SK-N-SH (cell line): ENCODE measurements at regions not wholly inside any gene's neighbourhood (a gene's known extent, or its start where the extent isn't known, plus 50 kb on each side); places are given as distances from the start of the nearest gene placed in this dataset.

Experiments
- CTCF ChIA-PET: fragments of 300-600, 350-600 bp; formaldehyde crosslinking; extraction: SDS; loops from one replicate; lab custom pipeline; 2021; lab: Yijun Ruan, JAX
- POLR2A ChIA-PET: fragments of 350-600 bp; sonication (Branson Sonifier 250); formaldehyde crosslinking; extraction: SDS; loops from one replicate; lab custom pipeline; 2020; ENCODE audit warnings: antibody characterized with exemption, inconsistent platforms; lab: Yijun Ruan, JAX
- DNase-seq: peaks from one replicate; pipeline ENCODE4 v3.0.0; 2012
- H2AFZ ChIP-seq: fragments of 200-600 bp; sonication (generic); 2 replicates; pipeline ENCODE4 v1.8.1; 2016; ENCODE audit warnings: antibody characterized with exemption, mild to moderate bottlenecking, low read depth
- H3F3A ChIP-seq: fragments of 200-600 bp; sonication (generic); replicated peaks from 2 replicates; pipeline ENCODE3; 2016; ENCODE audit warnings: antibody characterized with exemption, mild to moderate bottlenecking; ENCODE audit not compliant: insufficient read depth
- H3K27ac ChIP-seq, 2 experiments: fragments of 200-500 bp in 1 of 2; fragments of 200-600 bp in 1 of 2; sonication (Bioruptor generic) in 1 of 2; sonication (generic), shearing (Covaris generic) in 1 of 2; 2 replicates each; pipeline versions ENCODE4 v1.5.1 to v1.6.1; 2014 to 2016; ENCODE audit warnings: low read depth in 2 of 2, inconsistent platforms in 1 of 2, low read length in 1 of 2, mild to moderate bottlenecking in 1 of 2, mixed read lengths in 1 of 2
- H3K27me3 ChIP-seq: fragments of 200-600 bp; sonication (generic), shearing (Covaris generic); 2 replicates; pipeline ENCODE4 v1.6.1; 2016; ENCODE audit warnings: mixed run types; ENCODE audit not compliant: insufficient read depth
- H3K36me3 ChIP-seq, 2 experiments: fragments of 200-500 bp in 1 of 2; fragments of 200-600 bp in 1 of 2; sonication (Bioruptor generic) in 1 of 2; sonication (generic) in 1 of 2; replicated peaks in 1 of 2; 2 replicates each; pipeline versions ENCODE3 to v1.5.1; 2014 to 2016; ENCODE audit warnings: low read length in 1 of 2, mild to moderate bottlenecking in 1 of 2; ENCODE audit not compliant: insufficient read depth in 2 of 2, control insufficient read depth in 1 of 2
- H3K4me1 ChIP-seq, 2 experiments: fragments of 200-500 bp in 1 of 2; fragments of 200-600 bp in 1 of 2; sonication (Bioruptor generic) in 1 of 2; sonication (generic), shearing (Covaris generic) in 1 of 2; 2 replicates each; pipeline versions ENCODE4 v1.5.1 to v1.6.1; 2014 to 2016; ENCODE audit warnings: low read depth in 1 of 2, low read length in 1 of 2, mixed run types in 1 of 2; ENCODE audit not compliant: insufficient read depth in 2 of 2, control insufficient read depth in 1 of 2
- H3K4me2 ChIP-seq: fragments of 200-600 bp; sonication (generic), shearing (Covaris generic); 2 replicates; pipeline ENCODE4 v1.6.1; 2017; ENCODE audit warnings: mixed run types
- H3K4me3 ChIP-seq, 2 experiments: fragments of 200-500 bp in 1 of 2; fragments of 200-600 bp in 1 of 2; sonication (Bioruptor generic) in 1 of 2; sonication (generic), shearing (Covaris generic) in 1 of 2; 2 replicates each; pipeline versions ENCODE4 v1.5.1 to v1.8.1; 2014 to 2016; ENCODE audit warnings: low read depth in 2 of 2, inconsistent platforms in 1 of 2, low read length in 1 of 2, mild to moderate bottlenecking in 1 of 2, mixed read lengths in 1 of 2, moderate library complexity in 1 of 2
- H3K79me2 ChIP-seq: fragments of 200-600 bp; sonication (generic); 2 replicates; pipeline ENCODE4 v1.8.1; 2017; ENCODE audit warnings: mild to moderate bottlenecking; ENCODE audit not compliant: insufficient read depth
- H3K9ac ChIP-seq: fragments of 200-600 bp; sonication (generic); 2 replicates; pipeline ENCODE4 v1.6.1; 2017; ENCODE audit warnings: mixed run types
- H3K9me2 ChIP-seq: fragments of 200-600 bp; sonication (generic); 2 replicates; pipeline ENCODE4 v1.6.1; 2017; ENCODE audit warnings: mixed run types
- H3K9me3 ChIP-seq: fragments of 200-600 bp; sonication (generic); 2 replicates; pipeline ENCODE4 v1.6.1; 2017; ENCODE audit warnings: mixed run types, mild to moderate bottlenecking, moderate library complexity
- H4K20me1 ChIP-seq: fragments of 200-600 bp; sonication (generic); 2 replicates; pipeline ENCODE4 v1.6.1; 2017; ENCODE audit warnings: mild to moderate bottlenecking, mixed run types; ENCODE audit not compliant: insufficient read depth
- CHD2 ChIP-seq: fragments of 150-350 bp; IDR thresholded peaks from 2 replicates; pipeline ENCODE4 v1.6.1; 2018; ENCODE audit warnings: low read length; ENCODE audit not compliant: partially characterized antibody
- CTCF ChIP-seq: fragments of 200-600 bp; sonication (generic); IDR thresholded peaks from 2 replicates; pipeline ENCODE4 v1.6.1; 2017; ENCODE audit warnings: antibody characterized with exemption, mild to moderate bottlenecking, moderate library complexity
- ELF1 ChIP-seq: IDR thresholded peaks from 2 replicates; pipeline ENCODE4 v1.4.0; 2012
- EP300 ChIP-seq, 2 experiments: IDR thresholded peaks; 2 replicates each; pipeline versions ENCODE4 v1.4.0 to v1.6.1; 2012; ENCODE audit warnings: borderline replicate concordance in 1 of 2, low read depth in 1 of 2, low read length in 1 of 2
- EZH2phosphoT487 ChIP-seq: fragments of 200-600 bp; sonication (generic); IDR thresholded peaks from 2 replicates; pipeline ENCODE4 v1.6.1; 2017; ENCODE audit warnings: low read depth, mixed run types, mild to moderate bottlenecking, antibody characterized with exemption, moderate library complexity, borderline replicate concordance
- FOSL2 ChIP-seq: IDR thresholded peaks from 2 replicates; pipeline ENCODE4 v1.4.0; 2012; ENCODE audit warnings: low read depth, mild to moderate bottlenecking, moderate library complexity, borderline replicate concordance
- FOXM1 ChIP-seq: IDR thresholded peaks from 2 replicates; pipeline ENCODE4 v1.4.0; 2012; ENCODE audit warnings: low read depth, mild to moderate bottlenecking
- GABPA ChIP-seq: IDR thresholded peaks from 2 replicates; pipeline ENCODE4 v1.4.0; 2012; ENCODE audit warnings: low read depth, mild to moderate bottlenecking
- MAX ChIP-seq: IDR thresholded peaks from 2 replicates; pipeline ENCODE4 v1.4.0; 2012; ENCODE audit warnings: low read depth
- MXI1 ChIP-seq: IDR thresholded peaks from 2 replicates; pipeline ENCODE4 v1.6.1; 2012; ENCODE audit warnings: mild to moderate bottlenecking, low read depth, low read length, improper control_type of control experiment
- NFIC ChIP-seq: IDR thresholded peaks from 2 replicates; pipeline ENCODE4 v1.4.0; 2012; ENCODE audit warnings: borderline replicate concordance
- NRF1 ChIP-seq: IDR thresholded peaks from 2 replicates; pipeline ENCODE4 v1.6.1; 2012; ENCODE audit warnings: low read depth, mild to moderate bottlenecking, low read length
- RAD21 ChIP-seq: IDR thresholded peaks from 2 replicates; pipeline ENCODE4 v1.6.1; 2012; ENCODE audit warnings: mild to moderate bottlenecking, low read length
- RCOR1 ChIP-seq: fragments of 150-350 bp; IDR thresholded peaks from 2 replicates; pipeline ENCODE4 v1.6.1; 2017; ENCODE audit warnings: antibody characterized with exemption, low read length
- SIN3A ChIP-seq: IDR thresholded peaks from 2 replicates; pipeline ENCODE4 v1.6.1; 2012; ENCODE audit warnings: low read depth, mild to moderate bottlenecking, low read length, moderate library complexity, borderline replicate concordance
- SMC3 ChIP-seq: IDR thresholded peaks from 2 replicates; pipeline ENCODE4 v1.6.1; 2012; ENCODE audit warnings: low read depth, low read length, improper control_type of control experiment
- TCF12 ChIP-seq: IDR thresholded peaks from 2 replicates; pipeline ENCODE4 v1.4.0; 2012
- TEAD4 ChIP-seq: IDR thresholded peaks from 2 replicates; pipeline ENCODE4 v1.4.0; 2012; ENCODE audit warnings: mild to moderate bottlenecking, borderline replicate concordance; ENCODE audit not compliant: insufficient read depth
- YY1 ChIP-seq: IDR thresholded peaks from 2 replicates; pipeline ENCODE4 v1.4.0; 2012; ENCODE audit warnings: low read depth, mild to moderate bottlenecking
- WGBS: methylation state at CpG from one replicate; pipeline ENCODE4 v1.1.6; 2017; ENCODE audit warnings: low lambda C conversion rate; 5-methylcytosine and 5-hydroxymethylcytosine counted together
- TF ChIP-seq, protein P1 (sequence below): IDR thresholded peaks from 2 replicates; pipeline ENCODE4 v1.4.0; 2012; ENCODE audit warnings: low read depth, borderline replicate concordance
- TF ChIP-seq, protein P2 (sequence below): IDR thresholded peaks from 2 replicates; pipeline ENCODE4 v1.6.1; 2012; ENCODE audit warnings: mild to moderate bottlenecking, low read depth, low read length, moderate library complexity
- TF ChIP-seq, protein P3 (sequence below): IDR thresholded peaks from 2 replicates; pipeline ENCODE4; 2012

GRCh38 chr9:6702707-6703106 lies 55.1 kb upstream of the KDM4C start:
- 93% methylated on average over 7 of the region's 7 CpGs for WGBS
- Histone ChIP-seq H3K79me2 (no peaks in the 10 kb centered on the region), H3K4me2 (no peak overlapping the region), H3K4me1 (peaks cover 0 to 8% of the 10 kb centered on the region in 2 experiments; a peak in 1 of 4 replicates), H3K4me3 (no peak overlapping the region; a peak in 1 of 4 replicates), H3K36me3 (no peaks in the 10 kb centered on the region), H3K27me3 (no peaks in the 10 kb centered on the region), H3K9me2 (no peaks in the 10 kb centered on the region), H3K9ac (no peak overlapping the region), H3K9me3 (no peaks in the 10 kb centered on the region), H4K20me1 (no peaks in the 10 kb centered on the region), H3F3A (peaks cover 4% of the 10 kb centered on the region), H2AFZ (no peak overlapping the region), H3K27ac (no peak overlapping the region)
- ChIA-PET POLR2A (no interaction called here), CTCF (interaction anchor here (2.1 kb wide), 1 partner anchor 144 kb away, joined by 5 read pairs; no protein-coding TSS in a partner anchor)
- TF ChIP-seq NRF1 (no peak), MXI1 (no peak), RAD21 (no peak), TEAD4 (no peak), FOXM1 (no peak), CTCF (no peak), TCF12 (no peak), CHD2 (no peak), ELF1 (no peak), EZH2phosphoT487 (no peak), EP300 (IDR thresholded peaks at IDR 0.05; ENCODE audit: borderline replicate concordance in 1 of 2, low read depth in 1 of 2, low read length in 1 of 2) (no peak), FOSL2 (no peak)
- TF ChIP-seq, protein P1, sequence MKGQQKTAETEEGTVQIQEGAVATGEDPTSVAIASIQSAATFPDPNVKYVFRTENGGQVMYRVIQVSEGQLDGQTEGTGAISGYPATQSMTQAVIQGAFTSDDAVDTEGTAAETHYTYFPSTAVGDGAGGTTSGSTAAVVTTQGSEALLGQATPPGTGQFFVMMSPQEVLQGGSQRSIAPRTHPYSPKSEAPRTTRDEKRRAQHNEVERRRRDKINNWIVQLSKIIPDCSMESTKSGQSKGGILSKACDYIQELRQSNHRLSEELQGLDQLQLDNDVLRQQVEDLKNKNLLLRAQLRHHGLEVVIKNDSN: no peak
- DNase-seq: no peak

GRCh38 chr9:6696178-6696577 lies 50.6 kb upstream of the GLDC start:
- Histone ChIP-seq H2AFZ (no peak overlapping the region), H3K27ac (no peak overlapping the region), H3K36me3 (no peaks in the 10 kb centered on the region), H3K79me2 (no peaks in the 10 kb centered on the region), H3K4me1 (no peaks in the 10 kb centered on the region), H3K4me2 (no peak overlapping the region), H3K9me3 (no peaks in the 10 kb centered on the region), H3K4me3 (no peak overlapping the region), H3K9ac (no peak overlapping the region), H3K9me2 (no peaks in the 10 kb centered on the region), H3K27me3 (no peaks in the 10 kb centered on the region), H4K20me1 (no peaks in the 10 kb centered on the region), H3F3A (no peaks in the 10 kb centered on the region)
- POLR2A ChIA-PET: no interaction called here
- DNase-seq: no peak
- CTCF ChIA-PET: interaction anchor here (1.3 kb wide), 1 partner anchor 10 kb away, joined by 3 read pairs; no protein-coding TSS in a partner anchor
- 96% methylated on average over 9 of the region's 9 CpGs for WGBS
- TF ChIP-seq SIN3A: no peak
- no peak for TF ChIP-seq EP300 (IDR thresholded peaks at IDR 0.05; ENCODE audit: borderline replicate concordance in 1 of 2, low read depth in 1 of 2, low read length in 1 of 2)
- TF ChIP-seq FOSL2: no peak
- no peak for TF ChIP-seq GABPA
- TF ChIP-seq MAX: no peak
- no peak for TF ChIP-seq TCF12
- no peak for TF ChIP-seq YY1
- TF ChIP-seq, protein P2, sequence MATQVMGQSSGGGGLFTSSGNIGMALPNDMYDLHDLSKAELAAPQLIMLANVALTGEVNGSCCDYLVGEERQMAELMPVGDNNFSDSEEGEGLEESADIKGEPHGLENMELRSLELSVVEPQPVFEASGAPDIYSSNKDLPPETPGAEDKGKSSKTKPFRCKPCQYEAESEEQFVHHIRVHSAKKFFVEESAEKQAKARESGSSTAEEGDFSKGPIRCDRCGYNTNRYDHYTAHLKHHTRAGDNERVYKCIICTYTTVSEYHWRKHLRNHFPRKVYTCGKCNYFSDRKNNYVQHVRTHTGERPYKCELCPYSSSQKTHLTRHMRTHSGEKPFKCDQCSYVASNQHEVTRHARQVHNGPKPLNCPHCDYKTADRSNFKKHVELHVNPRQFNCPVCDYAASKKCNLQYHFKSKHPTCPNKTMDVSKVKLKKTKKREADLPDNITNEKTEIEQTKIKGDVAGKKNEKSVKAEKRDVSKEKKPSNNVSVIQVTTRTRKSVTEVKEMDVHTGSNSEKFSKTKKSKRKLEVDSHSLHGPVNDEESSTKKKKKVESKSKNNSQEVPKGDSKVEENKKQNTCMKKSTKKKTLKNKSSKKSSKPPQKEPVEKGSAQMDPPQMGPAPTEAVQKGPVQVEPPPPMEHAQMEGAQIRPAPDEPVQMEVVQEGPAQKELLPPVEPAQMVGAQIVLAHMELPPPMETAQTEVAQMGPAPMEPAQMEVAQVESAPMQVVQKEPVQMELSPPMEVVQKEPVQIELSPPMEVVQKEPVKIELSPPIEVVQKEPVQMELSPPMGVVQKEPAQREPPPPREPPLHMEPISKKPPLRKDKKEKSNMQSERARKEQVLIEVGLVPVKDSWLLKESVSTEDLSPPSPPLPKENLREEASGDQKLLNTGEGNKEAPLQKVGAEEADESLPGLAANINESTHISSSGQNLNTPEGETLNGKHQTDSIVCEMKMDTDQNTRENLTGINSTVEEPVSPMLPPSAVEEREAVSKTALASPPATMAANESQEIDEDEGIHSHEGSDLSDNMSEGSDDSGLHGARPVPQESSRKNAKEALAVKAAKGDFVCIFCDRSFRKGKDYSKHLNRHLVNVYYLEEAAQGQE: no peak
- no peak for TF ChIP-seq SMC3
- no peak for TF ChIP-seq TEAD4
- TF ChIP-seq, protein P3, sequence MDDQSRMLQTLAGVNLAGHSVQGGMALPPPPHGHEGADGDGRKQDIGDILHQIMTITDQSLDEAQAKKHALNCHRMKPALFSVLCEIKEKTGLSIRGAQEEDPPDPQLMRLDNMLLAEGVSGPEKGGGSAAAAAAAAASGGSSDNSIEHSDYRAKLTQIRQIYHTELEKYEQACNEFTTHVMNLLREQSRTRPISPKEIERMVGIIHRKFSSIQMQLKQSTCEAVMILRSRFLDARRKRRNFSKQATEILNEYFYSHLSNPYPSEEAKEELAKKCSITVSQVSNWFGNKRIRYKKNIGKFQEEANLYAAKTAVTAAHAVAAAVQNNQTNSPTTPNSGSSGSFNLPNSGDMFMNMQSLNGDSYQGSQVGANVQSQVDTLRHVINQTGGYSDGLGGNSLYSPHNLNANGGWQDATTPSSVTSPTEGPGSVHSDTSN: no peak
- TF ChIP-seq RCOR1: no peak
- no peak for TF ChIP-seq NRF1
- no peak for TF ChIP-seq NFIC
